Rectal smooth muscle tissue (tissue), 1 donor: ENCODE measurements at regions not wholly inside any gene's neighbourhood (a gene's known extent, or its start where the extent isn't known, plus 50 kb on each side); places are given as distances from the start of the nearest gene placed in this dataset.

Source experiments
- H3K27ac ChIP-seq: one replicate; pipeline ENCODE4 v1.7.0; 2013; ENCODE audit warnings: low read depth, low read length, inconsistent platforms
- H3K27me3 ChIP-seq: one replicate; pipeline ENCODE4 v1.7.0; 2013; ENCODE audit warnings: low read length; ENCODE audit not compliant: control insufficient read depth, insufficient read depth
- H3K36me3 ChIP-seq: one replicate; pipeline ENCODE4 v1.7.0; 2013; ENCODE audit warnings: low read length; ENCODE audit not compliant: control insufficient read depth, insufficient read depth
- H3K4me1 ChIP-seq: one replicate; pipeline ENCODE4 v1.7.0; 2013; ENCODE audit warnings: low read length; ENCODE audit not compliant: control insufficient read depth, insufficient read depth
- H3K4me3 ChIP-seq: one replicate; pipeline ENCODE4 v1.7.0; 2013; ENCODE audit warnings: low read length
- H3K9ac ChIP-seq: one replicate; pipeline ENCODE4 v1.7.0; 2013; ENCODE audit warnings: low read length

DNA sequence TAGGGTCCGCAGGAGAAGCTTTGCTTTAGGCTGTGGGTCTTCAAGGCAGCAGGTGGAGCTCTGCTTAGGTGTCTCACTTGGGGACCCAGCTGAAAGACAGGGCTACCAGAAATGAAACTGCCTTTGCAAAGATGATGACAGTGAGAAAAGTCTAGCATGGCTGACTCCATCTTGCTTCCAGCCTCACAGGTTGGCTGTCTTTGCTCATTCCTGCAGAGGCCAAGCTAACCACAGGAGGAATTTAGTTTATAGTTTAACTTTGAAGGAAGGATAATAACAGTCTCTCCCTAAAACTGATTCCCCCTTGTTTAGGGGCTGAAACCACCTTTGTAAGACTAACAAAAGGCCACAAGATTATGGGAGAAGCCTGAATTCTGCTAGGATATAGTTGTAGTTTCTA, 252.4 kb downstream of the UQCRFS1 start:
- no peak overlapping the region for H3K9ac ChIP-seq
- no peak overlapping the region for H3K4me3 ChIP-seq
- H3K27me3 ChIP-seq = no peaks in the 10 kb centered on the region
- H3K4me1 ChIP-seq = no peaks in the 10 kb centered on the region
- H3K36me3 ChIP-seq = no peaks in the 10 kb centered on the region
- H3K27ac ChIP-seq = no peak overlapping the region

DNA sequence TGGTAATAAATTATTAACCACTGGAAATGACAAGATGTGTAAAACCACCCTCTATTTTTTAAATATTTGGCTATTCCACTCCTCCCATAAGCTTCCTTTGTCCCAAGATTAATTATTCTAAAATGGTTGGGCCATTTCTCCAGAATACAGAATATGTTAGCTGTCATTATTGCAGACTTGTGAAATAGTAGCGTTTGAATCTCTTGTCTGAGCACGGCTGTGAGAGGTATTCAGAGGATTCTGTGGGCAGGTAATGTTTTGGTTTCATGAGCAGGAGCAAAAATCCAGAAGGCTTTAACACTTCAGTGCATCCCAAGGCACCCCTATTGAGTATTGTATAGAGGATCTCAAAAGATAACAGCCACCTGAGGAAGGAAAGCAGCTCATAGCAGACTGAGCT, 256.0 kb downstream of the UQCRFS1 start:
- H3K9ac ChIP-seq = no peak overlapping the region
- H3K4me1 ChIP-seq = no peaks in the 10 kb centered on the region
- H3K27ac ChIP-seq = no peak overlapping the region
- H3K4me3 ChIP-seq = no peak overlapping the region
- no peaks in the 10 kb centered on the region for H3K36me3 ChIP-seq
- no peaks in the 10 kb centered on the region for H3K27me3 ChIP-seq

DNA sequence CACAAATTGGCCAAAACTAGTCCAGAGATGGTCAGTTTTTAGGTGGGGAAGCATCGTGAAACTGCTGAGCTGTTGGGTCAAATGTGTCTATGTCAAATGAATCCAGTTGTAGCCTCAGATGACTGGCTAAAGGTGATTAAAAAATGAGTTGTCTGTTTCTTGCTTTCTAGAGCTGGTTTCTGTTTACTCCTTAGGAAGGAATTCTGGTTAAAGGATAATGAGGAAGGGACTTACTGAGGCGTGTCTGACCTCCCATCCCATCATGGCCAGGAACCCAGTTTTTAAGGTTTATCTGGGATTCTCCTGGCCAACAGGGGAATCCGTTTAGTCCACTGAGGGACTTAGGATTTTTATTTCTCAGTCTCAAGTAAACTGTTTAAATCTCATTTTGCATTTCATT, 256.5 kb downstream of the UQCRFS1 start:
- H3K36me3 ChIP-seq = no peaks in the 10 kb centered on the region
- H3K9ac ChIP-seq = no peak overlapping the region
- H3K27me3 ChIP-seq = no peaks in the 10 kb centered on the region
- H3K4me3 ChIP-seq = no peak overlapping the region
- no peak overlapping the region for H3K27ac ChIP-seq
- no peaks in the 10 kb centered on the region for H3K4me1 ChIP-seq

DNA sequence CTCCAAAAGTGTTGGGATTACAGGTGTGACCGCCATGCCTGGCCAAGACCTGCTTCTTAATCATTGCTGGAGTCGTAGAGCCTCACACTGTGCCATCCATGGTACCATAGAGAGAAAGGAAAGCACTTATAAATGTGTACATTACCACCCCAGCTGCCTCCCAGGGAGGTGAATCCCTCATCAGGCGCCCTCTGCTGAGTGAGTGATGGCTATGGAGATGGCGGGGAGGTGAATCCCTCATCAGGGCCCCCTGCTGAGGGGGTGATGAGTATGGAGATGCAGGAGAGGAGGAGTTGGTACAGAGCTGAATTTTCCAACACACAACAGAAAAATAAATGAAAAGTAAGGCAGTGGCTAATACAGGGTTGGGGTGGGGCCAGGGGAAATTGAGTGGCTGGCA, 263.4 kb downstream of the UQCRFS1 start:
- H3K9ac ChIP-seq = no peak overlapping the region
- no peaks in the 10 kb centered on the region for H3K4me1 ChIP-seq
- no peak overlapping the region for H3K27ac ChIP-seq
- no peak overlapping the region for H3K4me3 ChIP-seq
- no peaks in the 10 kb centered on the region for H3K27me3 ChIP-seq
- no peaks in the 10 kb centered on the region for H3K36me3 ChIP-seq

DNA sequence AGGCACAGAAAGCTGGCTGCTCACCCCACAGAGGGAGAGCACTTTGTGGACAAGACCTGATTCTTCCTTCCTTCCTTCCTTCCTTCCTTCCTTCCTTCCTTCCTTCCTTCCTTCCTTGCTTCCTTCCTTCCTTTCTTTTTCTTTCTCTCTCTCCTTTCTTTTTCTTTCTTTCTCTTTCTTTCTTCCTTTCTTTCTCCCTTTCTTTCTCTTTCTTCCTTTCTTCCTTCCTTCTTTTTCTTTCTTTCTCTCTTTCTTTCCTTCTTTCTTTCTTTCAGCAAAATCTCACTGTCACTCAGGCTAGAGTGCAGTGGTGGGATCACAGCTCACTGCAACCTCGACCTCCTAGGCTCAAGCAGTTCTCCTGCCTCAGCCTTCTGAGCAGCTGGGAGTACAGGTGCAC, 263.9 kb downstream of the UQCRFS1 start:
- Histone ChIP-seq H3K36me3 (no peaks in the 10 kb centered on the region), H3K4me1 (no peaks in the 10 kb centered on the region), H3K9ac (no peak overlapping the region), H3K27ac (no peak overlapping the region), H3K4me3 (no peak overlapping the region), H3K27me3 (no peaks in the 10 kb centered on the region)

- H3K27ac ChIP-seq = no peak overlapping the region
- no peak overlapping the region for H3K9ac ChIP-seq
- no peaks in the 10 kb centered on the region for H3K36me3 ChIP-seq
- no peak overlapping the region for H3K4me3 ChIP-seq
- no peaks in the 10 kb centered on the region for H3K4me1 ChIP-seq
- no peaks in the 10 kb centered on the region for H3K27me3 ChIP-seq
Observed at GRCh38 chr19:28948566-28948965, 264.4 kb downstream of the UQCRFS1 start.

DNA sequence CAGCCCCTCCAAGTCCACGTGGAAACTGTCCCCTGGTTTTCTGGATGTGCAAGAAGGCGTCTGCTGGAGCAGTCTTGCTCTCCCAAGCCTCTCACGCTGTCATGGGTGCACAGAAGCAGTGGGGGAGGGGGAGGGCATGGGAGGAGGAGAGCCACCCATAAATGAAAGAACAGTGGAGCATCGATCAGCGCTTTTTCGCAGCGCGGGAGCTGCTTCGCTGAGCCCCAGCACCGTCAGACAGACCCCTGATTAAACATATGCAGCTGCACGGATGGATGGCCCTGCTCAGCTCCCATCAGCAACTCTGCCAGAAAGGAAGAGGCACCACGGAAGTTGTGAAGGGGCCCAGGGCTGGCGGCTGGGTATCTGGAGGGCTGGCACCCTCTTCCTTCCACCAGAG, 264.9 kb downstream of the UQCRFS1 start:
- Histone ChIP-seq H3K27ac (no peak overlapping the region), H3K36me3 (no peaks in the 10 kb centered on the region), H3K27me3 (no peaks in the 10 kb centered on the region), H3K4me1 (no peaks in the 10 kb centered on the region), H3K9ac (no peak overlapping the region), H3K4me3 (no peak overlapping the region)

DNA sequence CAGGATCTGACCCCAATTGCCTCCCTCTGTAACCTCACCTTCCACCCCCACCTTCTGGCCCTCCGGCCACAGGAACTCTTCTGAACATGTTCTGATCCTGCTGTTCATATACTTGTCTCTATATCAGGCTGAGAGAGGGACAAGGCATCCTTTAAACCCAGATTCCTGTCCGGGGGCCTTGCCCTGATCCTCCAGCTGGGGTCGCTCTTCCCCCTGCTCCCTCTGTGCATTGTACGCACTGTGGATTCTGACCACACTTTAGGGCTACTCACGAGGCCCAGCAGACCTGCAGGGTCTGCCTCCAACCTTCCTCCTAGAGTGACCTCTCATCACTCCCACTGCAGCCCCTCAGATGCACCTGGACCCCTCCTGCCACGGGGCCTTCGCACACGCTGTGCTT, 269.3 kb downstream of the UQCRFS1 start:
- Histone ChIP-seq H3K36me3 (no peaks in the 10 kb centered on the region), H3K4me1 (no peaks in the 10 kb centered on the region), H3K9ac (no peak overlapping the region), H3K27me3 (no peaks in the 10 kb centered on the region), H3K4me3 (no peak overlapping the region), H3K27ac (no peak overlapping the region)

- Histone ChIP-seq H3K9ac (no peak overlapping the region), H3K27me3 (no peaks in the 10 kb centered on the region)
Observed at GRCh38 chr19:28941833-28942232, 271.1 kb downstream of the UQCRFS1 start.

DNA sequence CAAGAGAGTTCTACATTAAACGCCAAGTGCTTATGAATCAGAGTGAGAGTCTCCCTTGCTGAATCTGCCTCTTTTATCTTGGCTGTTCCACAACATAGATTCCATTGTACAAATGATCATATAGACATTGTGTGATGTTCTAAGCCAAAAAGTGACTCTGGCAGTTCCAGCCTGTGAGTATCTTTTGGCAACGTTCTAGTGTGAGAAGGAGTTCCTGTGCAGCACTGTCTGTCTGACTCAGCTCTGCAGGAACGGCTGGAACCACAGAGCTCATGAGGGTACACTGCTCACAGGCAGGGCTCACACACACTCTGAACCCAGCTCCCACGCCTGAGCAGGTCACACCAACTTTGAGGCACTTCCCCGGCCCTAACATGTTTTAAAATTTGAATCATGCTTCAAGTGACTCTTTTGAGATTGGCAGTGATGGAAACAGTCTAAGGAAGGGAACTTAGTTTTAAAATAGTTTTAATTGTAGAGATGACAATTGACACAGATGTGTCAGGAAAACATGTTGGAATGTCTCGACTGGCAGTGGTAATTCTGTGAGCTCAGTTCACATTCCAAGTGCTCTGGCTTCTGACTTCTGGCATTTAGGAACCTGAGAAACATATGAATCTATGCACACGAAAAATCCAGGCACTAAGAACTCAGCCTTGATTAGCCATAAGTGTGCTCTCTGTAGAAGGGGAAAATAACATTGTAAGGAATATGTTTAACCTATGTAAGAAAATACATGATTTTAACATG, 272.0 kb downstream of the UQCRFS1 start:
- Histone ChIP-seq H3K27ac (no peak overlapping the region), H3K27me3 (no peaks in the 10 kb centered on the region), H3K36me3 (no peaks in the 10 kb centered on the region), H3K9ac (no peak overlapping the region), H3K4me1 (no peaks in the 10 kb centered on the region), H3K4me3 (no peak overlapping the region)

More at GRCh38 chr19:28941833-28942232, 271.1 kb downstream of the UQCRFS1 start:
- Histone ChIP-seq H3K4me1 (no peaks in the 10 kb centered on the region), H3K4me3 (no peak overlapping the region), H3K27ac (no peak overlapping the region), H3K36me3 (no peaks in the 10 kb centered on the region)

- Histone ChIP-seq H3K9ac (no peak overlapping the region), H3K27ac (no peak overlapping the region)
Observed at GRCh38 chr19:28939236-28939635, 273.7 kb downstream of the UQCRFS1 start.

GRCh38 chr19:28936001-28936400, 276.9 kb downstream of the UQCRFS1 start:
- Histone ChIP-seq H3K36me3 (no peaks in the 10 kb centered on the region), H3K27me3 (no peaks in the 10 kb centered on the region), H3K9ac (no peak overlapping the region), H3K4me3 (no peak overlapping the region), H3K4me1 (no peaks in the 10 kb centered on the region), H3K27ac (no peak overlapping the region)

More at GRCh38 chr19:28939236-28939635, 273.7 kb downstream of the UQCRFS1 start:
- Histone ChIP-seq H3K4me3 (no peak overlapping the region), H3K36me3 (no peaks in the 10 kb centered on the region), H3K27me3 (no peaks in the 10 kb centered on the region), H3K4me1 (no peaks in the 10 kb centered on the region)

DNA sequence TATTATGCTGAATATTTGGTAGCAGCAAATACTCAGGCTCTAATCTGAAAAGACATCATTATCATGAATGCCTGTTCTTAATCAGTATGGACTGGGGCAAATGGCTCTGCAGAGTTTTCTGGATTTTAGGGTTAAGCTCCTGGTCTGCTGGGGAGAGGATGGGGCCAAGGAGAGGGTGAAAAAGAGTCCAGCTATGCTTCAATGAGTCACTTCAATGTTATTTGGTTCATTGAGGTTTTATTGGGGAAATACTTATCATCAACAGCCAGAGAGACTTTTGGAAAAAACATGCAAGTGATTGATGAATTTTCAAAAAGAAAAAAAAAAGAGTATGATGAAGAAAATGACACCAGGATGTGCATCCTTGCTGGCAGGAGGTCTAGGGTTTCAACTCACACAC, 278.3 kb downstream of the UQCRFS1 start:
- Histone ChIP-seq H3K27me3 (no peaks in the 10 kb centered on the region), H3K9ac (no peak overlapping the region), H3K4me3 (no peak overlapping the region), H3K27ac (no peak overlapping the region), H3K36me3 (no peaks in the 10 kb centered on the region), H3K4me1 (no peaks in the 10 kb centered on the region)
